ENCODE measurements at regions not wholly inside any gene's neighbourhood (a gene's known extent, or its start where the extent isn't known, plus 50 kb on each side); places are given as distances from the start of the nearest gene placed in this dataset.

DNA sequence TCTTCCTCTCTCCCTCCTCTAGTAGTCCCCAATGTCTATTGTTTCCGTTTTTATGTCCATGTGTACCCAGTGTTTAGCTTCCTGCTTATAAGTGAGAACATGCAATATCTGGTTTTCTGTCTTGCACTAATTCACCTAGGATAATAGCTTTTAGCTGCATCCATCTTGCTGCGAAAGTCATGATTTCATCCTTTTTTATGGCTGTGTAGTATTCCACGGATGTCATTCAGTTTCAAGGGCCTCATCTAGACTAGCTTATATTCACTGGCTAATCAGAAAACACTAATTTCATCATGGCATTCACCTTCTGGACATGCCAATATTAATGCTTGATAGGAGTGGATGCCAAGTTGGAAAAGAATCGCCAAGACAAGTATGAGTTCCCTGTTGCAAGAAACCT lies 619.6 kb upstream of the AUTS2 start:
- Histone ChIP-seq H3K9me3 (ENCODE audit: insufficient read depth in 2 of 2, low read depth in 1 of 2, low read length in 1 of 2) (peaks cover 2 to 3% of the 10 kb centered on the region in 2 experiments; a peak in 1 of 4 replicates), H2BK15ac (ENCODE audit: low read length) (no peak overlapping the region), H2AK5ac (ENCODE audit: low read depth, low read length) (no peak overlapping the region; the same call in 1 of the 2 replicates), H3K18ac (ENCODE audit: extremely low read depth, low read length) (no peak overlapping the region), H4K8ac (ENCODE audit: extremely low read depth, insufficient read depth, low read length) (no peak overlapping the region), H3K36me3 (ENCODE audit: control insufficient read depth in 2 of 4, insufficient read depth in 4 of 4, low read length in 3 of 4) (no peaks in the 10 kb centered on the region), H4K91ac (replicated peaks; ENCODE audit: insufficient read length, low read length) (no peak overlapping the region), H3K4me3 (ENCODE audit: extremely low read depth in 1 of 4, insufficient read depth in 2 of 4, low read depth in 3 of 4, low read length in 4 of 4) (no peak overlapping the region), H3K4ac (replicated peaks; ENCODE audit: insufficient read length, low read depth, low read length) (no peak overlapping the region), H3K9ac (replicated peaks in 1 of 4; ENCODE audit: extremely low read depth in 1 of 4, low read depth in 3 of 4, low read length in 3 of 4) (no peak overlapping the region), H4K5ac (ENCODE audit: insufficient read length, low read depth, low read length) (no peak overlapping the region), H3K27me3 (replicated peaks in 1 of 4; ENCODE audit: control insufficient read depth in 3 of 4, extremely low read depth in 1 of 4, insufficient read depth in 3 of 4, low read length in 3 of 4) (no peaks in the 10 kb centered on the region), H4K20me1 (replicated peaks in 1 of 2; ENCODE audit: control insufficient read depth in 1 of 2, insufficient read depth in 2 of 2, low read length in 2 of 2) (no peaks in the 10 kb centered on the region), H2BK120ac (replicated peaks; ENCODE audit: low read depth, low read length) (no peak overlapping the region), H3K4me2 (ENCODE audit: insufficient read depth in 1 of 2, low read depth in 2 of 2, low read length in 2 of 2) (no peak overlapping the region), H3K23me2 (ENCODE audit: low read depth, low read length) (0 out of 2 replicates have a peak, but pooled peaks cover 2% of the 10 kb centered on the region), H3K79me1 (ENCODE audit: low read depth, low read length) (no peaks in the 10 kb centered on the region), H3K56ac (replicated peaks; ENCODE audit: insufficient read length, low read depth, low read length) (no peak overlapping the region), H3K27ac (ENCODE audit: low read depth, low read length) (no peak overlapping the region), H3K79me2 (ENCODE audit: control insufficient read depth in 1 of 2, insufficient read depth in 2 of 2, low read length in 2 of 2) (no peaks in the 10 kb centered on the region), H3K14ac (ENCODE audit: insufficient read length) (no peak overlapping the region), H2BK20ac (ENCODE audit: low read length) (no peak overlapping the region), H2BK12ac (ENCODE audit: low read depth, low read length) (no peak overlapping the region), H3K23ac (ENCODE audit: insufficient read length) (no peak overlapping the region), H2BK5ac (ENCODE audit: low read depth, low read length) (no peak overlapping the region), H3K4me1 (replicated peaks in 1 of 4; ENCODE audit: control insufficient read depth in 3 of 4, insufficient read depth in 4 of 4, low read length in 3 of 4) (peaks cover 6 to 15% (median 15%) of the 10 kb centered on the region in 4 experiments; a peak in 5 of 7 replicates), H2AFZ (ENCODE audit: low read length) (no peak overlapping the region)
- no peak for DNase-seq (ENCODE audit: low read depth in 1 of 2, low spot score in 2 of 2)
- no peak for FAIRE-seq
- 95% methylated on average over 4 of the region's 4 CpGs; no CpG with 5 or more reads in 1 of the 2 experiments for WGBS, 2 experiments (ENCODE audit: extremely low coverage in 1 of 2, insufficient coverage in 1 of 2, insufficient read length in 1 of 2, insufficient replicate concordance in 2 of 2, low coverage in 1 of 2, low lambda C conversion rate in 2 of 2, missing lambda C conversion rate in 1 of 2)
- ChIA-PET POLR2A (ENCODE audit: partially characterized antibody) (no interaction called here), CTCF (ENCODE audit: partially characterized antibody) (no interaction called here)
- TF ChIP-seq, protein P1, sequence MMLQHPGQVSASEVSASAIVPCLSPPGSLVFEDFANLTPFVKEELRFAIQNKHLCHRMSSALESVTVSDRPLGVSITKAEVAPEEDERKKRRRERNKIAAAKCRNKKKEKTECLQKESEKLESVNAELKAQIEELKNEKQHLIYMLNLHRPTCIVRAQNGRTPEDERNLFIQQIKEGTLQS (IDR thresholded peaks at IDR 0.05; ENCODE audit: insufficient read depth, low read depth, low read length): no peak
- TF ChIP-seq KDM1A (IDR thresholded peaks at IDR 0.05; ENCODE audit: borderline replicate concordance, low read length): peak; percentile 83

All from H1 (cell line).